GM12878 (cell line): ENCODE measurements at regions not wholly inside any gene's neighbourhood (a gene's known extent, or its start where the extent isn't known, plus 50 kb on each side); places are given as distances from the start of the nearest gene placed in this dataset.

Source experiments
- ATAC-seq: fragments of 200-7000 bp; cut with Tn5 transposase; 3 replicates; pipeline ENCODE4 v1.9.1; 2020; ENCODE audit warnings: mild to moderate bottlenecking, moderate library complexity
- BruUV-seq: library from RNA; stranded (reverse); fragments of 400-500 nt; replicated peaks from 2 replicates; lab custom pipeline; 2021; lab: Mats Ljungman, UMichigan
- CTCF ChIA-PET: fragments of 300-600 bp; sonication (Branson Sonifier 250); formaldehyde crosslinking; extraction: SDS; loops from one replicate; lab custom pipeline; 2021; ENCODE audit warnings: inconsistent platforms; lab: Yijun Ruan, JAX
- POLR2A ChIA-PET: fragments of 350-600 bp; formaldehyde crosslinking; extraction: SDS; loops from one replicate; lab custom pipeline; 2021; ENCODE audit warnings: inconsistent platforms; lab: Charles Lee
- RAD21 ChIA-PET: fragments of 300-600 bp; sonication (Branson Sonifier 250); formaldehyde crosslinking; loops from one replicate; lab custom pipeline; 2023; ENCODE audit warnings: antibody characterized with exemption; ENCODE audit not compliant: unreplicated experiment; lab: Charles Lee
- SMC1A ChIA-PET: fragments of 300-600 bp; sonication (Branson Sonifier 250); formaldehyde crosslinking; loops from one replicate; lab custom pipeline; 2023; ENCODE audit not compliant: unreplicated experiment, uncharacterized antibody; lab: Charles Lee
- DNase-seq: peaks from one replicate; pipeline ENCODE4 v3.0.0-alpha.2; 2011; ENCODE audit warnings: low read depth, low spot score
- FAIRE-seq: peaks from 3 replicates; lab custom pipeline; 2011; peaks lifted over from hg19 to GRCh38; lab: Jason Lieb, UNC
- H2AFZ ChIP-seq: 2 replicates; pipeline ENCODE4 v1.6.0; 2011; ENCODE audit warnings: low read depth, low read length, control low read depth; ENCODE audit not compliant: control insufficient read depth
- H3K27ac ChIP-seq: 2 replicates; pipeline ENCODE4 v1.5.1; 2011; ENCODE audit warnings: control low read depth; ENCODE audit not compliant: control insufficient read depth, insufficient read depth
- H3K27me3 ChIP-seq, 2 experiments: replicated peaks in 1 of 2; 2 replicates each; pipeline versions ENCODE4 v1.6.0 to v1.6.1; 2011; ENCODE audit warnings: low read length in 1 of 2; ENCODE audit not compliant: control insufficient read depth in 2 of 2, insufficient read depth in 2 of 2
- H3K36me3 ChIP-seq, 2 experiments: 2 replicates each; pipeline ENCODE4 v1.5.1; 2011; ENCODE audit warnings: low read length in 1 of 2; ENCODE audit not compliant: control insufficient read depth in 2 of 2, insufficient read depth in 2 of 2
- H3K4me1 ChIP-seq: 2 replicates; pipeline ENCODE4 v1.6.1; 2011; ENCODE audit warnings: mild to moderate bottlenecking, low read length, moderate library complexity, mixed read lengths; ENCODE audit not compliant: control insufficient read depth, insufficient read depth
- H3K4me2 ChIP-seq: 2 replicates; pipeline ENCODE4 v1.6.0; 2011; ENCODE audit warnings: control low read depth; ENCODE audit not compliant: control insufficient read depth, insufficient read depth
- H3K4me3 ChIP-seq: fragments of 200-600 bp; sonication (generic); 2 replicates; pipeline ENCODE4 v1.5.1; 2016
- H3K79me2 ChIP-seq: 2 replicates; pipeline ENCODE4 v1.6.0; 2011; ENCODE audit warnings: low read length; ENCODE audit not compliant: control insufficient read depth, insufficient read depth
- H3K9ac ChIP-seq: 2 replicates; pipeline ENCODE4 v1.8.0; 2011; ENCODE audit warnings: low read length, control low read depth, mixed read lengths; ENCODE audit not compliant: control insufficient read depth, insufficient read depth
- H3K9me3 ChIP-seq: replicated peaks from 3 replicates; pipeline ENCODE4 v1.5.1; 2011; ENCODE audit warnings: mild to moderate bottlenecking, low read length; ENCODE audit not compliant: control insufficient read depth, insufficient read depth
- H4K20me1 ChIP-seq: 2 replicates; pipeline ENCODE4 v1.6.0; 2011; ENCODE audit not compliant: control insufficient read depth, insufficient read depth
- BCL3 ChIP-seq: IDR thresholded peaks from 2 replicates; pipeline ENCODE4 v1.6.1; 2011; ENCODE audit warnings: borderline replicate concordance, low read depth, mild to moderate bottlenecking, moderate library complexity, low read length; ENCODE audit not compliant: insufficient read depth, poor library complexity, severe bottlenecking
- BMI1 ChIP-seq: fragments of 450-650 bp; IDR thresholded peaks from 2 replicates; pipeline ENCODE4 v1.6.1; 2016; ENCODE audit warnings: mild to moderate bottlenecking, moderate library complexity, borderline replicate concordance
- BRCA1 ChIP-seq: IDR thresholded peaks from 2 replicates; pipeline ENCODE4 v1.6.1; 2011; ENCODE audit warnings: low read depth, low read length, improper control_type of control experiment
- GABPA ChIP-seq: IDR thresholded peaks from 2 replicates; pipeline ENCODE4 v1.6.1; 2014; ENCODE audit warnings: antibody characterized with exemption, low read depth, mild to moderate bottlenecking, inconsistent platforms
- IRF4 ChIP-seq: IDR thresholded peaks from 2 replicates; pipeline ENCODE4 v1.6.1; 2011; ENCODE audit warnings: low read depth, low read length
- JUNB ChIP-seq: IDR thresholded peaks from 2 replicates; pipeline ENCODE4 v1.6.1; 2016; ENCODE audit warnings: antibody characterized with exemption, mild to moderate bottlenecking
- KAT2A ChIP-seq: conservative IDR thresholded peaks from 2 replicates; pipeline ENCODE4 v1.6.1; 2011; ENCODE audit warnings: low read depth, low read length; ENCODE audit not compliant: control insufficient read depth
- NKRF ChIP-seq: fragments of 450-650 bp; conservative IDR thresholded peaks from 2 replicates; pipeline ENCODE4 v1.6.1; 2017; ENCODE audit warnings: mild to moderate bottlenecking, moderate library complexity
- SUZ12 ChIP-seq: fragments of 200-600 bp; sonication (generic); IDR thresholded peaks from one replicate; pipeline ENCODE4 v1.6.1; 2018; ENCODE audit warnings: antibody characterized with exemption, mild to moderate bottlenecking; ENCODE audit not compliant: unreplicated experiment
- WRNIP1 ChIP-seq: IDR thresholded peaks from 2 replicates; pipeline ENCODE4 v1.6.1; 2011; ENCODE audit warnings: low read depth, low read length, improper control_type of control experiment, borderline replicate concordance
- ZNF274 ChIP-seq: IDR thresholded peaks from one replicate; pipeline ENCODE4 v1.8.0; 2011; ENCODE audit not compliant: insufficient read length, insufficient read depth
- WGBS: methylation state at CpG from one replicate; pipeline ENCODE4 v1.1.6; 2016; ENCODE audit warnings: low lambda C conversion rate; ENCODE audit not compliant: insufficient replicate concordance, insufficient coverage; ENCODE audit errors: missing lambda C conversion rate; 5-methylcytosine and 5-hydroxymethylcytosine counted together
- in situ Hi-C: fragments of 300-500 bp; cut with MboI; formaldehyde crosslinking; loops from 9 replicates; pipeline ENCODE4 v1.14.3; 2018; ENCODE audit warnings: mixed read lengths
- intact Hi-C: fragments of 100-400 bp; cut with micrococcal nuclease; formaldehyde crosslinking; loops from one replicate; pipeline ENCODE4 v1.14.2; 2022; ENCODE audit not compliant: unreplicated experiment
- TF ChIP-seq, protein P1 (sequence below): fragments of 450-650 bp; IDR thresholded peaks from 2 replicates; pipeline ENCODE4 v1.6.1; 2016; ENCODE audit warnings: mild to moderate bottlenecking
- TF ChIP-seq, protein P2 (sequence below): fragments of 450-650 bp; IDR thresholded peaks from 2 replicates; pipeline ENCODE4 v1.6.1; 2017; ENCODE audit warnings: mild to moderate bottlenecking, moderate library complexity

GRCh38 chr3:177481329-177481728, 284.0 kb upstream of the TBL1XR1 start (continued):
- TF ChIP-seq, protein P1, sequence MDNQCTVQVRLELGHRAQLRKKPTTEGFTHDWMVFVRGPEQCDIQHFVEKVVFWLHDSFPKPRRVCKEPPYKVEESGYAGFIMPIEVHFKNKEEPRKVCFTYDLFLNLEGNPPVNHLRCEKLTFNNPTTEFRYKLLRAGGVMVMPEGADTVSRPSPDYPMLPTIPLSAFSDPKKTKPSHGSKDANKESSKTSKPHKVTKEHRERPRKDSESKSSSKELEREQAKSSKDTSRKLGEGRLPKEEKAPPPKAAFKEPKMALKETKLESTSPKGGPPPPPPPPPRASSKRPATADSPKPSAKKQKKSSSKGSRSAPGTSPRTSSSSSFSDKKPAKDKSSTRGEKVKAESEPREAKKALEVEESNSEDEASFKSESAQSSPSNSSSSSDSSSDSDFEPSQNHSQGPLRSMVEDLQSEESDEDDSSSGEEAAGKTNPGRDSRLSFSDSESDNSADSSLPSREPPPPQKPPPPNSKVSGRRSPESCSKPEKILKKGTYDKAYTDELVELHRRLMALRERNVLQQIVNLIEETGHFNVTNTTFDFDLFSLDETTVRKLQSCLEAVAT: no peak

- DNase-seq (no peak), ATAC-seq (no peak), FAIRE-seq (no peak)
- BruUV-seq: no TSS peak
- Histone ChIP-seq H3K9me3 (no peaks in the 10 kb centered on the region; the same call in 2 of the 3 replicates), H3K79me2 (no peaks in the 10 kb centered on the region), H3K4me3 (no peak overlapping the region), H3K4me2 (no peak overlapping the region), H3K9ac (no peak overlapping the region), H2AFZ (no peak overlapping the region), H3K27ac (no peak overlapping the region), H3K27me3 (no peaks in the 10 kb centered on the region), H4K20me1 (no peaks in the 10 kb centered on the region), H3K4me1 (no peaks in the 10 kb centered on the region), H3K36me3 (no peaks in the 10 kb centered on the region)
- WGBS: 16% methylated on average over 6 of the region's 6 CpGs
- POLR2A ChIA-PET: no interaction called here
- RAD21 ChIA-PET: no interaction called here
- CTCF ChIA-PET: no interaction called here
- in situ Hi-C loops (no loop called here), intact Hi-C loops (no loop called here)
- SMC1A ChIA-PET: no interaction called here
- TF ChIP-seq, protein P2, sequence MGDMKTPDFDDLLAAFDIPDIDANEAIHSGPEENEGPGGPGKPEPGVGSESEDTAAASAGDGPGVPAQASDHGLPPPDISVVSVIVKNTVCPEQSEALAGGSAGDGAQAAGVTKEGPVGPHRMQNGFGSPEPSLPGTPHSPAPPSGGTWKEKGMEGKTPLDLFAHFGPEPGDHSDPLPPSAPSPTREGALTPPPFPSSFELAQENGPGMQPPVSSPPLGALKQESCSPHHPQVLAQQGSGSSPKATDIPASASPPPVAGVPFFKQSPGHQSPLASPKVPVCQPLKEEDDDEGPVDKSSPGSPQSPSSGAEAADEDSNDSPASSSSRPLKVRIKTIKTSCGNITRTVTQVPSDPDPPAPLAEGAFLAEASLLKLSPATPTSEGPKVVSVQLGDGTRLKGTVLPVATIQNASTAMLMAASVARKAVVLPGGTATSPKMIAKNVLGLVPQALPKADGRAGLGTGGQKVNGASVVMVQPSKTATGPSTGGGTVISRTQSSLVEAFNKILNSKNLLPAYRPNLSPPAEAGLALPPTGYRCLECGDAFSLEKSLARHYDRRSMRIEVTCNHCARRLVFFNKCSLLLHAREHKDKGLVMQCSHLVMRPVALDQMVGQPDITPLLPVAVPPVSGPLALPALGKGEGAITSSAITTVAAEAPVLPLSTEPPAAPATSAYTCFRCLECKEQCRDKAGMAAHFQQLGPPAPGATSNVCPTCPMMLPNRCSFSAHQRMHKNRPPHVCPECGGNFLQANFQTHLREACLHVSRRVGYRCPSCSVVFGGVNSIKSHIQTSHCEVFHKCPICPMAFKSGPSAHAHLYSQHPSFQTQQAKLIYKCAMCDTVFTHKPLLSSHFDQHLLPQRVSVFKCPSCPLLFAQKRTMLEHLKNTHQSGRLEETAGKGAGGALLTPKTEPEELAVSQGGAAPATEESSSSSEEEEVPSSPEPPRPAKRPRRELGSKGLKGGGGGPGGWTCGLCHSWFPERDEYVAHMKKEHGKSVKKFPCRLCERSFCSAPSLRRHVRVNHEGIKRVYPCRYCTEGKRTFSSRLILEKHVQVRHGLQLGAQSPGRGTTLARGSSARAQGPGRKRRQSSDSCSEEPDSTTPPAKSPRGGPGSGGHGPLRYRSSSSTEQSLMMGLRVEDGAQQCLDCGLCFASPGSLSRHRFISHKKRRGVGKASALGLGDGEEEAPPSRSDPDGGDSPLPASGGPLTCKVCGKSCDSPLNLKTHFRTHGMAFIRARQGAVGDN: no peak
- TF ChIP-seq NKRF: no peak
- TF ChIP-seq SUZ12: no peak
- TF ChIP-seq BRCA1: no peak
- TF ChIP-seq ZNF274: no peak
- no peak for TF ChIP-seq BMI1
- no peak for TF ChIP-seq IRF4
- no peak for TF ChIP-seq JUNB
- TF ChIP-seq KAT2A: no peak
- TF ChIP-seq WRNIP1: no peak
- no peak for TF ChIP-seq BCL3
- no peak for TF ChIP-seq GABPA
These were observed 284.9 kb upstream of the TBL1XR1 start for GRCh38 chr3:177482048-177482691.
